IMR-90 (cell line): ENCODE measurements at regions not wholly inside any gene's neighbourhood (a gene's known extent, or its start where the extent isn't known, plus 50 kb on each side); places are given as distances from the start of the nearest gene placed in this dataset.

Experiments used
- CTCF ChIP-seq: conservative IDR thresholded peaks from 2 replicates; pipeline ENCODE4 v1.5.1; 2012; ENCODE audit warnings: mild to moderate bottlenecking, low read depth, low read length, improper control_type of control experiment
- MAZ ChIP-seq: IDR thresholded peaks from 2 replicates; pipeline ENCODE4 v1.6.1; 2012; ENCODE audit warnings: low read depth, mild to moderate bottlenecking, low read length, improper control_type of control experiment, moderate library complexity, borderline replicate concordance
- MXI1 ChIP-seq: IDR thresholded peaks from 2 replicates; pipeline ENCODE4 v1.6.1; 2012; ENCODE audit warnings: low read depth, mild to moderate bottlenecking, low read length, moderate library complexity, borderline replicate concordance
- POLR2A ChIP-seq: IDR thresholded peaks from 2 replicates; pipeline ENCODE4 v1.6.1; 2012; ENCODE audit warnings: mild to moderate bottlenecking, low read depth, low read length
- RAD21 ChIP-seq: IDR thresholded peaks from 2 replicates; pipeline ENCODE4 v1.6.1; 2012; ENCODE audit warnings: low read length, improper control_type of control experiment
- RCOR1 ChIP-seq: IDR thresholded peaks from 2 replicates; pipeline ENCODE4 v1.6.1; 2012; ENCODE audit warnings: mild to moderate bottlenecking, low read length, improper control_type of control experiment; ENCODE audit not compliant: insufficient replicate concordance
- USF2 ChIP-seq: fragments of 150-350 bp; IDR thresholded peaks from 2 replicates; pipeline ENCODE4 v1.6.1; 2017; ENCODE audit warnings: mild to moderate bottlenecking, antibody characterized with exemption, low read length, low read depth

GRCh38 chr2:54370405-54371104 lies 85.6 kb upstream of the SPTBN1 start:
- no peak for TF ChIP-seq CTCF
- TF ChIP-seq RAD21 = no peak
- TF ChIP-seq MAZ = no peak
- TF ChIP-seq MXI1 = no peak
- TF ChIP-seq POLR2A = no peak
- no peak for TF ChIP-seq USF2
- no peak for TF ChIP-seq RCOR1
